A673 (cell line): ENCODE measurements at regions not wholly inside any gene's neighbourhood (a gene's known extent, or its start where the extent isn't known, plus 50 kb on each side); places are given as distances from the start of the nearest gene placed in this dataset.

ENCODE experiments used
- BruUV-seq: library from RNA; stranded (reverse); fragments of 400-500 nt; replicated peaks from 2 replicates; lab custom pipeline; 2021; lab: Mats Ljungman, UMichigan
- CTCF ChIA-PET: fragments of 300-600 bp; sonication (Branson Sonifier 250); formaldehyde crosslinking; loops from one replicate; lab custom pipeline; 2022; ENCODE audit warnings: antibody characterized with exemption; lab: Charles Lee
- POLR2A ChIA-PET: fragments of 300-600 bp; sonication (Branson Sonifier 250); formaldehyde crosslinking; loops from one replicate; lab custom pipeline; 2022; ENCODE audit warnings: antibody characterized with exemption; ENCODE audit not compliant: low non-redundant PET; lab: Charles Lee
- DNase-seq: peaks from one replicate; pipeline ENCODE4 v3.0.0-alpha.2; 2015; ENCODE audit warnings: low spot score
- H3K27ac ChIP-seq: fragments of 200-600 bp; sonication (generic); 2 replicates; pipeline ENCODE4 v1.5.1; 2016; ENCODE audit warnings: mixed run types, low read depth, mild to moderate bottlenecking, mixed read lengths, antibody characterized with exemption, low read length; ENCODE audit not compliant: poor library complexity, severe bottlenecking
- H3K27me3 ChIP-seq: fragments of 200-600 bp; sonication (generic); replicated peaks from 2 replicates; pipeline ENCODE4 v1.6.1; 2017; ENCODE audit warnings: mixed run types, low read depth, mild to moderate bottlenecking, mixed read lengths, antibody characterized with exemption, low read length; ENCODE audit not compliant: insufficient read depth, poor library complexity
- H3K36me3 ChIP-seq: fragments of 200-600 bp; sonication (generic); 2 replicates; pipeline ENCODE4 v1.6.1; 2016; ENCODE audit warnings: mixed run types, mild to moderate bottlenecking, mixed read lengths, antibody characterized with exemption, low read length; ENCODE audit not compliant: insufficient read depth, poor library complexity, severe bottlenecking
- H3K4me1 ChIP-seq: fragments of 200-600 bp; sonication (generic); 2 replicates; pipeline ENCODE4 v1.6.1; 2017; ENCODE audit warnings: mixed run types, mild to moderate bottlenecking, mixed read lengths, antibody characterized with exemption, low read length; ENCODE audit not compliant: insufficient read depth, poor library complexity, severe bottlenecking
- H3K4me3 ChIP-seq: fragments of 200-600 bp; sonication (generic); 2 replicates; pipeline ENCODE4 v1.5.1; 2016; ENCODE audit warnings: low read depth, mixed run types, mild to moderate bottlenecking, mixed read lengths, low read length; ENCODE audit not compliant: poor library complexity, severe bottlenecking
- H3K9me3 ChIP-seq: fragments of 200-600 bp; sonication (generic); 2 replicates; pipeline ENCODE4 v1.6.1; 2016; ENCODE audit warnings: mixed run types, low read depth, mild to moderate bottlenecking, mixed read lengths, antibody characterized with exemption, low read length; ENCODE audit not compliant: poor library complexity, severe bottlenecking
- CTCF ChIP-seq: fragments of 300-800, 200-600 bp; sonication (generic); conservative IDR thresholded peaks from 2 replicates; pipeline ENCODE4 v1.5.1; 2017; ENCODE audit warnings: low read depth, mild to moderate bottlenecking, antibody characterized with exemption, low read length, moderate library complexity, mixed read lengths
- EZH2 ChIP-seq: fragments of 200-600 bp; sonication (generic); IDR thresholded peaks from 2 replicates; pipeline ENCODE4 v1.6.1; 2017; ENCODE audit warnings: borderline replicate concordance, low read depth, mild to moderate bottlenecking, mixed read lengths, antibody characterized with exemption, low read length; ENCODE audit not compliant: poor library complexity, severe bottlenecking
- intact Hi-C: fragments of 100-400 bp; cut with micrococcal nuclease; formaldehyde crosslinking; loops from one replicate; pipeline ENCODE4 v1.10.0; 2022; ENCODE audit not compliant: unreplicated experiment

- no peaks in the 10 kb centered on the region for H3K27me3 ChIP-seq
- DNase-seq: no peak
- CTCF ChIA-PET: no interaction called here
- no peak overlapping the region for H3K27ac ChIP-seq
- BruUV-seq: no TSS peak
- H3K36me3 ChIP-seq: no peaks in the 10 kb centered on the region
- intact Hi-C loops: loop anchor here (5.0 kb wide), 1 partner anchor 63 kb away; no protein-coding TSS in a partner anchor
- POLR2A ChIA-PET: no interaction called here
- no peak overlapping the region for H3K4me3 ChIP-seq
- peaks cover 26% of the 10 kb centered on the region for H3K4me1 ChIP-seq
- TF ChIP-seq EZH2 (no peak), CTCF (no peak)
- H3K9me3 ChIP-seq: no peaks in the 10 kb centered on the region
Measured at GRCh38 chr1:70805641-70806040, 242.0 kb downstream of the PTGER3 start.

DNA sequence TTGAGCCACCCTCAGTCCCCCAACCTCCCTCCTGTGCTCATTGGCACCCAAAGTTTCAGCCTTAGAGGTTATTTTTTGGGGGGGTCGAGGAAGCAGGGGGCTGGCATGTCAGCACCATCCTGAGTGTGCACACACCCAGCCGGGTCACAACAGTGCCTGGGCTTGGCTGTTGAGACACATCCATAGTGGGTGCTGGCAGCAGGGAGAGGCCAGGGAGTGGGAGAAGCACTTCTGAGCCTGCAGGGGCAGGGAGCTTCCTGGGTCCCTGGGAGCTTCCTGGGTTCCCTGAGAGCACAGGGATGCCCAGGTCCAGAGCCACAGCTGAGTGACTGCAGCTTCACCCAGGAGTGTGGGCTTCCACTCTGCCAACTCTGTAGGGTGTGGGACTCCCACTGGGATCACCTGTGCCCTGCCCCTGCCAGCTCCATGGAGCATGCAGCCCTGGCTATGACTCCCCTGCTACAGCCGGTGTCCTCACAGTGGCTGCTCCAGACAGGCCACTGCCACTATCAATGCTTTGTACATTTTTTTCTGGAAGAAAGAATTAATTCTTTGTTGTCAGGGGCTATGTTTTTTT is 240.4 kb downstream of the PTGER3 start:
- H3K36me3 ChIP-seq: no peaks in the 10 kb centered on the region
- no peak for DNase-seq
- H3K4me3 ChIP-seq: no peak overlapping the region
- CTCF ChIA-PET: no interaction called here
- no peak overlapping the region for H3K27ac ChIP-seq
- intact Hi-C loops: loop anchor here (5.0 kb wide), 1 partner anchor 65 kb away; no protein-coding TSS in a partner anchor
- no TSS peak for BruUV-seq
- no peaks in the 10 kb centered on the region for H3K9me3 ChIP-seq
- H3K27me3 ChIP-seq: no peaks in the 10 kb centered on the region
- H3K4me1 ChIP-seq: peaks cover 41% of the 10 kb centered on the region
- TF ChIP-seq CTCF (no peak), EZH2 (no peak)
- POLR2A ChIA-PET: interaction anchor here (0.6 kb wide), 1 partner anchor 76 kb away, joined by 6 read pairs; no protein-coding TSS in a partner anchor

- ChIA-PET POLR2A (no interaction called here), CTCF (no interaction called here)
- no peaks in the 10 kb centered on the region for H3K36me3 ChIP-seq
- H3K27me3 ChIP-seq: no peaks in the 10 kb centered on the region
- H3K4me1 ChIP-seq: peaks cover 44% of the 10 kb centered on the region
- intact Hi-C loops: loop anchor here (5.0 kb wide), 1 partner anchor 67 kb away; no protein-coding TSS in a partner anchor
- no peak overlapping the region for H3K4me3 ChIP-seq
- DNase-seq: no peak
- no peaks in the 10 kb centered on the region for H3K9me3 ChIP-seq
- TF ChIP-seq EZH2 (no peak), CTCF (no peak)
- no TSS peak for BruUV-seq
- no peak overlapping the region for H3K27ac ChIP-seq
Measured at GRCh38 chr1:70809069-70809468, 238.5 kb downstream of the PTGER3 start.
